Endothelial cell of umbilical vein (primary cell): ENCODE measurements at regions not wholly inside any gene's neighbourhood (a gene's known extent, or its start where the extent isn't known, plus 50 kb on each side); places are given as distances from the start of the nearest gene placed in this dataset.

Experiments used
- BruUV-seq: library from RNA; stranded (reverse); fragments of 400-500 nt; replicated peaks from 2 replicates; lab custom pipeline; 2021; lab: Mats Ljungman, UMichigan
- CTCF ChIA-PET: fragments of 300-600, 350-600 bp; sonication (Branson Sonifier 250); formaldehyde crosslinking; loops from one replicate; lab custom pipeline; 2021; ENCODE audit warnings: antibody characterized with exemption, inconsistent platforms; lab: Charles Lee
- POLR2A ChIA-PET: fragments of 300-600, 350-600 bp; sonication (Branson Sonifier 250); formaldehyde crosslinking; loops from one replicate; lab custom pipeline; 2021; ENCODE audit warnings: antibody characterized with exemption, inconsistent platforms; lab: Charles Lee
- DNase-seq: peaks from one replicate; pipeline ENCODE4 v3.0.0-alpha.2; 2011; ENCODE audit warnings: low read depth, low spot score
- FAIRE-seq: peaks from 2 replicates; lab custom pipeline; 2011; peaks lifted over from hg19 to GRCh38; lab: Jason Lieb, UNC
- H2AFZ ChIP-seq: 2 replicates; pipeline ENCODE4 v1.6.0; 2012; ENCODE audit warnings: low read depth, low read length, control low read depth, inconsistent platforms
- H3K27ac ChIP-seq: 2 replicates; pipeline ENCODE4 v1.5.1; 2011; ENCODE audit warnings: low read depth, mild to moderate bottlenecking, control low read depth, low read length, moderate library complexity; ENCODE audit not compliant: insufficient read depth
- H3K27me3 ChIP-seq, 2 experiments: 2 replicates each; pipeline versions ENCODE4 v1.6.0 to v1.6.1; 2011; ENCODE audit warnings: low read length in 2 of 2, mixed read lengths in 1 of 2; ENCODE audit not compliant: control insufficient read depth in 2 of 2, insufficient read depth in 2 of 2
- H3K36me3 ChIP-seq, 2 experiments: 2 replicates in 1 of 2; 3 replicates in 1 of 2; pipeline ENCODE4 v1.5.1; 2011; ENCODE audit warnings: low read length in 2 of 2, mild to moderate bottlenecking in 1 of 2, moderate library complexity in 1 of 2; ENCODE audit not compliant: control insufficient read depth in 2 of 2, insufficient read depth in 2 of 2; ENCODE audit errors: extremely low read depth in 1 of 2
- H3K4me1 ChIP-seq: 3 replicates; pipeline ENCODE4 v1.5.1; 2011; ENCODE audit warnings: mild to moderate bottlenecking, low read length; ENCODE audit not compliant: control insufficient read depth, insufficient read depth; ENCODE audit errors: extremely low read depth
- H3K4me2 ChIP-seq: 2 replicates; pipeline ENCODE4 v1.6.1; 2011; ENCODE audit warnings: low read length, control low read depth, mixed read lengths; ENCODE audit not compliant: insufficient read depth
- H3K4me3 ChIP-seq, 3 experiments: fragments of 200-600 bp in 1 of 3; sonication (generic), shearing (Covaris generic) in 1 of 3; replicated peaks in 1 of 3; 2 replicates each; pipeline ENCODE4 v1.5.1; 2011 to 2016; ENCODE audit warnings: control low read depth in 3 of 3, low read length in 3 of 3, mild to moderate bottlenecking in 2 of 3, inconsistent platforms in 1 of 3, low read depth in 1 of 3, moderate library complexity in 1 of 3; ENCODE audit not compliant: insufficient read depth in 1 of 3
- H3K79me2 ChIP-seq: 2 replicates; pipeline ENCODE4 v1.6.0; 2012; ENCODE audit warnings: low read length, inconsistent platforms; ENCODE audit not compliant: control insufficient read depth, insufficient read depth
- H3K9ac ChIP-seq: replicated peaks from 2 replicates; pipeline ENCODE3; 2011; ENCODE audit warnings: low read length, control low read depth; ENCODE audit not compliant: insufficient read depth; ENCODE audit errors: extremely low read depth
- H3K9me1 ChIP-seq: replicated peaks from 3 replicates; pipeline ENCODE4 v1.6.0; 2011; ENCODE audit warnings: mild to moderate bottlenecking, low read length; ENCODE audit not compliant: control insufficient read depth, insufficient read depth; ENCODE audit errors: extremely low read depth
- H3K9me3 ChIP-seq: replicated peaks from 2 replicates; pipeline ENCODE4 v1.5.1; 2012; ENCODE audit warnings: low read length, inconsistent platforms; ENCODE audit not compliant: control insufficient read depth, insufficient read depth
- H4K20me1 ChIP-seq: replicated peaks from 2 replicates; pipeline ENCODE3; 2011; ENCODE audit warnings: mild to moderate bottlenecking, low read length; ENCODE audit not compliant: control insufficient read depth, insufficient read depth; ENCODE audit errors: extremely low read depth
- EZH2 ChIP-seq: IDR thresholded peaks from 2 replicates; pipeline ENCODE4 v1.6.1; 2012; ENCODE audit warnings: borderline replicate concordance, low read depth, mild to moderate bottlenecking, moderate library complexity, low read length, inconsistent platforms; ENCODE audit not compliant: severe bottlenecking
- FOS ChIP-seq: IDR thresholded peaks from 2 replicates; pipeline ENCODE4 v1.6.1; 2011; ENCODE audit warnings: mild to moderate bottlenecking, low read length, moderate library complexity, borderline replicate concordance; ENCODE audit not compliant: insufficient read depth
- GATA2 ChIP-seq: IDR thresholded peaks from 2 replicates; pipeline ENCODE4 v1.7.0; 2011; ENCODE audit warnings: low read depth, mild to moderate bottlenecking, moderate library complexity, mixed read lengths, low read length; ENCODE audit not compliant: insufficient read length, insufficient read depth
- JUN ChIP-seq: IDR thresholded peaks from 2 replicates; pipeline ENCODE4 v1.6.1; 2011; ENCODE audit warnings: borderline replicate concordance, low read depth; ENCODE audit not compliant: insufficient read length, insufficient read depth
- MYC ChIP-seq: IDR thresholded peaks from one replicate; pipeline ENCODE4 v1.6.1; 2011; ENCODE audit warnings: mild to moderate bottlenecking, low read depth, low read length
- POLR2A ChIP-seq: IDR thresholded peaks from 2 replicates; pipeline ENCODE4 v1.6.1; 2012; ENCODE audit warnings: low read depth, mild to moderate bottlenecking, control low read depth, low read length
- POLR2AphosphoS5 ChIP-seq: IDR thresholded peaks from 2 replicates; pipeline ENCODE4 v1.6.1; 2012; ENCODE audit warnings: low read depth, mild to moderate bottlenecking, control low read depth, low read length, moderate library complexity; ENCODE audit not compliant: insufficient read depth
- dilution Hi-C: fragments of 300-500 bp; cut with MboI; formaldehyde crosslinking; loops from one replicate; pipeline ENCODE4 v1.15.0; 2019; ENCODE audit warnings: low sequenced_read_pairs; ENCODE audit not compliant: extremely low pct_ligation_motif_present
- intact Hi-C: fragments of 100-400 bp; cut with micrococcal nuclease; formaldehyde crosslinking; loops from one replicate; pipeline ENCODE4 v1.10.0; 2022
- TF ChIP-seq, protein P1 (sequence below), 2 donors: IDR thresholded peaks; 1 replicate in 1 of 2; 2 replicates in 1 of 2; pipeline ENCODE4 v1.5.1; 2011; ENCODE audit warnings: low read length in 2 of 2, mild to moderate bottlenecking in 2 of 2, moderate library complexity in 2 of 2, control low read depth in 1 of 2, inconsistent platforms in 1 of 2, low read depth in 1 of 2; ENCODE audit not compliant: insufficient read depth in 1 of 2; ENCODE audit errors: extremely low read depth in 1 of 2
- TF ChIP-seq, protein P2 (sequence below): IDR thresholded peaks from 2 replicates; pipeline ENCODE4 v1.6.1; 2011; ENCODE audit not compliant: insufficient read depth, insufficient read length

DNA sequence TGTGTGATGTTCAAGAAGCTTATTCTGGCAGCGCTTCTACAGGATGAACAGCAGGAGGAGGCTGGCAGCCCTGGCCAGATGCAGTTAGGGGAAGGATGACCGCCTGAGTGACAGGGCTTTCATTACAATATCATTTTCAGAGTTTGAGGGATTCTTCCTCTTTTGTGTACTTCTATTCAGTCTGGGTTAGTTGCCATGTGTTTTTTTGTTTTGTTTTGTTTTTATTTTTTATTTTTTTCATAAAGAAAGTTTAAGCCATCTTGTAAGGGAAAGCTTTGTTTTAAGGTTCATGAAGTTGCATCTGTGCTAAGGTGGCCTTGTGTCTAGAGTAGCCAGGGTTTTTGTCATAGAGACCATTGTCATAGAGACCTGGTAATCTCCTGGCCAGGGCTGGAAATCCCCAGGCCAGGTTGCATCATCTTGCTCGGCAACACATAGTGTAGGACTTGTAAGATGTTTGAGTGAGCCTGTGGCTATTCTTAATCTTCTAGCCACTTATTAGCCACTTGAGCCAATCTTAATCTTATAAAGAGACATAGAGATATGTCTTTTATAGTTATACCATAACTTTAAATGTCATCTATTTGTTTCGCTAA, 230.5 kb upstream of the TMEM229A start:
- dilution Hi-C loops (no loop called here), intact Hi-C loops (no loop called here)
- DNase-seq (no peak), FAIRE-seq (no peak)
- CTCF ChIA-PET, result interaction anchor here (1.2 kb wide), 1 partner anchor 10 kb away, joined by 3 read pairs; no protein-coding TSS in a partner anchor
- Histone ChIP-seq H3K4me3 (no peak overlapping the region), H3K9ac (no peak overlapping the region), H3K27me3 (no peaks in the 10 kb centered on the region), H3K9me3 (no peaks in the 10 kb centered on the region), H4K20me1 (no peaks in the 10 kb centered on the region), H3K36me3 (no peaks in the 10 kb centered on the region), H3K9me1 (no peaks in the 10 kb centered on the region), H3K79me2 (no peaks in the 10 kb centered on the region), H3K27ac (no peak overlapping the region), H2AFZ (no peak overlapping the region), H3K4me1 (no peaks in the 10 kb centered on the region), H3K4me2 (no peak overlapping the region)
- BruUV-seq, result no TSS peak
- POLR2A ChIA-PET, result no interaction called here
- TF ChIP-seq JUN (no peak), POLR2AphosphoS5 (no peak), EZH2 (no peak), MYC (no peak), GATA2 (no peak), POLR2A (no peak), FOS (no peak)
- TF ChIP-seq, protein P1, sequence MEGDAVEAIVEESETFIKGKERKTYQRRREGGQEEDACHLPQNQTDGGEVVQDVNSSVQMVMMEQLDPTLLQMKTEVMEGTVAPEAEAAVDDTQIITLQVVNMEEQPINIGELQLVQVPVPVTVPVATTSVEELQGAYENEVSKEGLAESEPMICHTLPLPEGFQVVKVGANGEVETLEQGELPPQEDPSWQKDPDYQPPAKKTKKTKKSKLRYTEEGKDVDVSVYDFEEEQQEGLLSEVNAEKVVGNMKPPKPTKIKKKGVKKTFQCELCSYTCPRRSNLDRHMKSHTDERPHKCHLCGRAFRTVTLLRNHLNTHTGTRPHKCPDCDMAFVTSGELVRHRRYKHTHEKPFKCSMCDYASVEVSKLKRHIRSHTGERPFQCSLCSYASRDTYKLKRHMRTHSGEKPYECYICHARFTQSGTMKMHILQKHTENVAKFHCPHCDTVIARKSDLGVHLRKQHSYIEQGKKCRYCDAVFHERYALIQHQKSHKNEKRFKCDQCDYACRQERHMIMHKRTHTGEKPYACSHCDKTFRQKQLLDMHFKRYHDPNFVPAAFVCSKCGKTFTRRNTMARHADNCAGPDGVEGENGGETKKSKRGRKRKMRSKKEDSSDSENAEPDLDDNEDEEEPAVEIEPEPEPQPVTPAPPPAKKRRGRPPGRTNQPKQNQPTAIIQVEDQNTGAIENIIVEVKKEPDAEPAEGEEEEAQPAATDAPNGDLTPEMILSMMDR (IDR thresholded peaks at IDR 0.05; ENCODE audit: extremely low read depth in 1 of 2, insufficient read depth in 1 of 2, low read depth in 1 of 2, low read length in 2 of 2), result no peak
- TF ChIP-seq, protein P2, sequence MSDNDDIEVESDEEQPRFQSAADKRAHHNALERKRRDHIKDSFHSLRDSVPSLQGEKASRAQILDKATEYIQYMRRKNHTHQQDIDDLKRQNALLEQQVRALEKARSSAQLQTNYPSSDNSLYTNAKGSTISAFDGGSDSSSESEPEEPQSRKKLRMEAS, result no peak
